HG03175 (cell line): ENCODE measurements at regions not wholly inside any gene's neighbourhood (a gene's known extent, or its start where the extent isn't known, plus 50 kb on each side); places are given as distances from the start of the nearest gene placed in this dataset.
"Not testable (repeated sequence)": the region's sequence is repeated elsewhere in the genome, so short reads cannot be mapped to it uniquely, and the experiment has no call there.

Experiments used
- ATAC-seq: cut with Tn5 transposase; IDR thresholded peaks from one replicate; pipeline ENCODE4 v1.9.1; 2021; ENCODE audit warnings: mild to moderate bottlenecking, moderate library complexity; ENCODE audit not compliant: unreplicated experiment

DNA sequence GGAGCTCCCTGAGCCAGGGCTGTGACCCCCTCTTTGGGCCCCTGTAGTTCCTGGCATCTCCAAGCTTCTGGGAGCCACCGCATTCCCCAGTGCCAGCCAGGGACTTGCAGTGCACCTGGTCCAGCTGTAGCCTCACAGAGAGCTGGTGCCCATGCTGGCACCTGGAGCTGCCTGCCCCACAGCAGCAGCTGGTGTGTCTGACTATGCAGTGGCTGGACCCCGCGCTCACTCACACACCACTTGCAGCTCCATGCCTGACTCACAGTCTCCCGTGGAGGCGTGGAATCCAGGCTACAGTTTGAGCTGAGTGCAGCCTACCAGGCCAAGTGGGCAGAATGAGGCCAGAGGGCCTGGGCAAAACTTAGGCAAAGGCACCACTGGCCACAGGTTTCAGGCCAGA lies 102.2 kb upstream of the NAMPT start:
- ATAC-seq = no peak

DNA sequence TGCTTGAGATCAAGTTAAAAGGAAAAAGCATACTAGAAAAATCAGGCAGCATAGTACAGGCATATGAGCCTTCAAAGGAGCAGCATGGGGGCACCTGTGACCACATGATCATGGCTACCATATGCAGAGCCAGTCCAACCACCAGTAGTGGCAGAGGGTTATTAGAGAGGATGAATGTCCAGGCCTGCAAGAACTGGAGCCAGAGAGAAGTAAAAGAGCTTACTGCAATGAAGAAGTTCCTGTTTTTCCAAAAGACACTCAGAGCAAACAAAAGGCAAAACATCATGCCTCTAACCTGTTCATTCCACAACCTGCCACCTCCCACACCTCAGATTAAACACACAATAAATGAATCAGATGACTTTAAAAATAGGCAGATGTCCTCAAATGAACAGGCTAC lies 99.6 kb upstream of the NAMPT start:
- no peak for ATAC-seq

DNA sequence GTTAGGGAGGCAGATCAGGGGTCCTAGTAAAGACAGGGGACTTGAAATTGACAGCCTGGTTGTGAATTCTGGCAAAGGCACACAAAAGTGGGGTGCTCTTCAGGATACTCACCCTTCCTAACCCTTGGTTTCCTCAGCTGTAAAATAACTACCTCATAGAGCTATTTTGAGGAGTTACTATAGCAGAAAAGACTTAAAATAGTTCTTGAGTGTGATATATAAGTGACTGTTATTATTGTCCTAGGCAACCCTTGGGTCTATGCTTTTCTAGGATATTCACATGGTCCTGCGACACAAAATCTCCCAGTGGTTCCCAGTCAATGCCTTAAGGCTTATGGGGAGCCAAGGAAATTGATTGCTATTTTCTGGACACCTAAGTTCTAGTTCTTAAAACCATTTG lies 98.1 kb upstream of the NAMPT start:
- no peak for ATAC-seq

GRCh38 chr7:106382129-106382528 lies 97.3 kb upstream of the NAMPT start:
- no peak for ATAC-seq

DNA sequence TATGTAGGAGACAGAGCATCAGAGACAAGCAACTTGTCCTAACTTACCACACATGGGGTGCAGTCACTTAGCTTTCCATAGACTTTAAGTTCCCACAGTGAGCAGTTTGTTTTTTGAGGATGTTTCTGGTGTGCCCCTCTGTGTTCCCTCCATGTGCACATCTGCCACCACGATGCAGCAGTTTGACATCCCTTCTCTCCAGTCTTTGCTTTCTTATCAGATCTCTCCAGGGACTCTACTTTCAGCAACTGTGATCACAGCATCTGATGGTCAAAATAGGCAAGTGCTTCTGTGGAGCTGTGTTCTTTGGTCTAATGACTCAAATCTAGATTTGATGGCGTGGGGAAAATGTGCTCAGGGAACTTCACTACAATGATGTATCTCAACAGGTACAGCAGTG lies 96.5 kb upstream of the NAMPT start:
- ATAC-seq = no peak

GRCh38 chr7:106377847-106378361 lies 93.1 kb upstream of the NAMPT start:
- no peak for ATAC-seq

GRCh38 chr7:106376026-106376799 lies 91.4 kb upstream of the NAMPT start:
- no peak for ATAC-seq

DNA sequence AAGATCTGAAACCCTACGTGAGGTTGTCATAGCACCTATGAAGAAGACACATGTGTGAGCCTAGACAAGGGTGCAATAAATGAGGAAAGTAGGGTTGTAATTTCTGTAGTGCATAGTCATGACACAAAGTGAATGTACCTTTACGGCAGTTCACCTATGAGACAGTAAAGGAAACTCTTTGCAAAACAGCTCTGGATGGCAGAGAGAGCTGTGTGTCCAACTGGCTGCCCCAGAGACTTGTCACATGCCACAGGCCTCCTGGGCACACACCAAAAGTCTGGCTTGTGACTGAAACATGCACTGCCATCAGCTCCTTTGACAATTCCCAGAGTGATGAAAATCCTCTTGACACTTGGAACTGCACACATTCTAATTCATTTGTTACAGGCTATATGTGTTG lies 90.7 kb upstream of the NAMPT start:
- ATAC-seq = no peak

- no peak for ATAC-seq
These were observed 89.7 kb upstream of the NAMPT start for GRCh38 chr7:106374437-106374836.

DNA sequence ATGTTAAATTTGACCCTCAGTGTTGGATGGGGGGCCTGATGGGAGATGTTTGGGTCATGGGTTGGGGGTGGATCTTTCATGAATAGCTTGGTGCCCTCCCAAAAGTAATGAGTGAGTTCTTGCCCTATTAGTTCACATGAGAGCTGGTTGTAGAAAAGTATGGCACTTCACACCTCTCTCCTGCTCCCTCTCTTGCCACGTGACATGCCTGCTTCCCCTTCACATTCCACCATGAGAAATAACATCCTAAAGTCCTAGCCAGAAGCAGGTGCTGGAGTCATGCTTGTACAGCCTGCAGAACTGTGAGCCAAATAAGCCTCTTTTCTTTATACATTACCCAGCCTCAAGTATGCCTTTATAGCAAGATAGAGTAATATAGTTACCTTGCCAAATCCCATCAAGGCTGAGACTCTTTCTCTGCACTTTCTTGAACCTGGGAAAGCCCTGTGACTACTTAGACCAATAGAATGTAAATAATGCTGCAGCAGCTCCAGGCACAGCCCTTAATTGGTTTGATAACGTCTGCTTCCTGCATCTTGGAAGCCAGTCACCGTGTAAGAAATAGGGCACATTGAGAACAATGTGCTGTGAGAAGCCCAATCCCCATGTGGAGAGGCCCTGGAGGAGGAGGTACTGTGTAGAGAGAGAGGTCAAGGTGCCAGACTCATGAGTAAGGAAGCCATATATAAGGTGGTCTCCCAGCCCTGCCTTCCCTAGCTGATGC lies 88.0 kb upstream of the NAMPT start:
- ATAC-seq = no peak

GRCh38 chr7:106372126-106372525 lies 87.3 kb upstream of the NAMPT start:
- no peak for ATAC-seq

DNA sequence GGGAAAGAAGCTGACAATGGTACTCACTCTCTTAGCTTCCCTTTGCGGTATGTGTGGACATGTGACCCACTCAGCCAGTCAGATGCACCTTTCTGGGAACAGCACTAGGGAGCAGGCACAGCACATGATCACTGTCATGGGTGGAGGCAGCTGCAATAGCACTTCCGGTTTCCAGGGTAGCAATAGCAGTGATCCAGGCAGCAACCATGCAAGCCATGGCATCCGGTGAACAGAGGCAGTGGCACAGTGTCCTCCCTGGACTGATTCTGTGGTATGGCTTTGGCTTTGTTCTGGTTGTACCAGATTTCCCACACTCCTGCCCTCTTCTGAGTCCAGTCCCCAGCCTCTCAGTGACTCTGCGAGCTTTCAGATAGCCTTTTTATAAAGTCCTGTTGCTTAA lies 86.8 kb upstream of the NAMPT start:
- no peak for ATAC-seq

- no peak for ATAC-seq
These were observed 85.8 kb upstream of the NAMPT start for GRCh38 chr7:106370542-106370941.

GRCh38 chr7:106369816-106370215 lies 85.0 kb upstream of the NAMPT start:
- no peak for ATAC-seq

DNA sequence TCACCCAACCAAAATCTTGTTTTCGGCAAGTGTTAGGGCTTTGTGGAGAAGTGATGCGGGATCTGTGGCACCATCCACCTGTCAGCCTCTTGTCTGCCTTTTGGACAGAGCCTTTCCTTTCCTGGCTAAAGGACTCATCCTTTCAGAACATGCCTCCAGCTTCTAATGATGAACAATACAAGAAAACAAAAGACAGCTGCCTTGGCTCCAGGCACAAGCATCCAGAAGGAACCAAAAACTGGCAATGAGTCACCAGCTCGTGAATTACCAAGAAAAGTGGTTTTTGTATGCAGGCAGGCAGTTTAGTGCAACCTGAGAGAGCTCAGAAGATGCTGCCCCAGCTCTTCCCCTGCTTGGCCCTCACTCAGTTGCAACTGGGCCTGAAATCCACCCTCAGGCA lies 84.6 kb upstream of the NAMPT start:
- no peak for ATAC-seq

DNA sequence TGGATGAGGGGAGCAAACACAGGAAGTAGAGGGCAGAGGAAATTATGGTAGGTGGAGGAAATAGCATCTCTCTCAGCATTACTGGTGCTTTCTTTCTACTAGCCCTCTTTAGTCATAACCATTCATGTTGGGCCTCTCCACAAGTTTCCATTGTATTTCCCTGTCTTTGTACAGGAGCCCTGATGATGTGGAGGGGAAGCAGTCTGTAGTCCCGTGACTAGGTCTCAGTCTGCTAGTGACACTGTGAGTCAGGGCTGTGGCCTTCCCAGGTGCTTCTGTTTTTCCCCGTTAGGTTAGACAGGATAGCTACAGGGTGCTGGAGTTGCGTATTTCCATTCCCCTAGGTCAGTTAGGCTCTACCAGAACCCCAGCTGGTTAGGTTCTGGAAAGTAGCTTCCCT lies 82.9 kb upstream of the NAMPT start:
- ATAC-seq = no peak

- ATAC-seq = no peak
These were observed 82.2 kb upstream of the NAMPT start for GRCh38 chr7:106367018-106367420.

- ATAC-seq = peak; percentile 96
These were observed 80.6 kb upstream of the NAMPT start for GRCh38 chr7:106365252-106366005.

DNA sequence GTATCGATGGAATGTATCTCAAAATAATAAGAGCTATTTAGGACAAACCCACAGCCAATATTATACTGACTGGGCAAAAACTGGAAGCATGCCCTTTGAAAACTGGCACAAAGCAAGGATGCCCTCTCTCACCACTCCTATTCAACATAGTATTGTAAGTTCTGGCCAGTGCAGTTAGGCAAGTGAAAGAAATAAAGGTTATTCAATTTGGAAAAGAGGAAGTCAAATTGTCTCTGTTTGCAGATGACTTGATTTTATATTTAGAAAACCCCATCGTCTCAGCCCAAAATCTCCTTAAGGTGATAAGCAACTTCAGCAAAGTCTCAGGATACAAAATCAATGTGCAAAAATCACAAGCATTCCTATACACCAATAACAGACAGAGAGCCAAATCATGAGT lies 77.7 kb upstream of the NAMPT start:
- ATAC-seq = not testable (repeated sequence)

DNA sequence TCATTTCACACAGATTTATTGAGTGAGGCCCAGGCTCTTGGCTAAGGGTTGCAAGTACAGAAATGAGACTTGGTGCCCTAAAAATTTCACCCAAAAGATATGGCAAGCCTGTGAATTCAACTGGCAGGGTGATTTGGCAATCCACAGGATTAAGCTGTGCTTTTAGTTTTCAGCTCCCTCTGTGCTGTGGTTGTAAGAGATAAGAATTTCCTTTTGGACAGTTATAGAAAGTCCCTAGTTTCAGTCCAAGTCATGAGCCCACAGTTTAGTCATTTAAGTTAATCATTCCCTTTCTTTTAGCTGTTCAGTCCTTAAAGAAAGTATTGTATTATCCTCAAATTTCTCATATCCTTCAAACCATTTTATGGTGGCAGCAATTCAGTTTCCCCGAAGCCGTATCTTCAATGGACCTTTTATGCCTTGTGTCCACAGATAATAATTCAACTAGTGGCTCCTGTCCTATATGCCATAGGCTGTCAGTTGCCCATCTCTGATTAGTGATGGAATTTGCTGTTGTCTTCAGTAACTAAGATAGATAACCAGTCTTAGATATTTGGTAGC lies 73.4 kb upstream of the NAMPT start:
- peak; percentile 75 for ATAC-seq

GRCh38 chr7:106357675-106358074 lies 72.9 kb upstream of the NAMPT start:
- ATAC-seq = no peak
